ENCODE measurements at regions not wholly inside any gene's neighbourhood (a gene's known extent, or its start where the extent isn't known, plus 50 kb on each side); places are given as distances from the start of the nearest gene placed in this dataset.

DNA sequence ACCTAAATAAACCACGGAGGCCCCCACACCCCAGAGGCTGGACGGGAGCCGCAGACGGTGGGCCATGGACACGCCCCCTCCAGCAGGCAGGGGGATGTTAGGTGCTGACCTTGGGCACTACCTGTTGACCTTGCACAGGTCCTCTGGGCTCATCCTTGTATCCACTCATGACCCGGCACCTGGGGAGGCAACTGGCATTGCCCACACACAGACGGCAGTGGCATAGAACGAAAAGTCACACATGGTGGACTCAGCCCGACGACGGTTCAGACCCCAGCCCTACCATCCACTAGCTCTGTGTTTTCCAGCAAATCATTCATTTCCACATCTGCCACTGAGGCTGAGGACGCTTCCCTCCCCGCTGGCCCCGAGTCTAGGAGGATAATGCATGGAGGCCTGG lies 247.7 kb upstream of the PPP2R2D start:
- DNase-seq, result no peak

DNA sequence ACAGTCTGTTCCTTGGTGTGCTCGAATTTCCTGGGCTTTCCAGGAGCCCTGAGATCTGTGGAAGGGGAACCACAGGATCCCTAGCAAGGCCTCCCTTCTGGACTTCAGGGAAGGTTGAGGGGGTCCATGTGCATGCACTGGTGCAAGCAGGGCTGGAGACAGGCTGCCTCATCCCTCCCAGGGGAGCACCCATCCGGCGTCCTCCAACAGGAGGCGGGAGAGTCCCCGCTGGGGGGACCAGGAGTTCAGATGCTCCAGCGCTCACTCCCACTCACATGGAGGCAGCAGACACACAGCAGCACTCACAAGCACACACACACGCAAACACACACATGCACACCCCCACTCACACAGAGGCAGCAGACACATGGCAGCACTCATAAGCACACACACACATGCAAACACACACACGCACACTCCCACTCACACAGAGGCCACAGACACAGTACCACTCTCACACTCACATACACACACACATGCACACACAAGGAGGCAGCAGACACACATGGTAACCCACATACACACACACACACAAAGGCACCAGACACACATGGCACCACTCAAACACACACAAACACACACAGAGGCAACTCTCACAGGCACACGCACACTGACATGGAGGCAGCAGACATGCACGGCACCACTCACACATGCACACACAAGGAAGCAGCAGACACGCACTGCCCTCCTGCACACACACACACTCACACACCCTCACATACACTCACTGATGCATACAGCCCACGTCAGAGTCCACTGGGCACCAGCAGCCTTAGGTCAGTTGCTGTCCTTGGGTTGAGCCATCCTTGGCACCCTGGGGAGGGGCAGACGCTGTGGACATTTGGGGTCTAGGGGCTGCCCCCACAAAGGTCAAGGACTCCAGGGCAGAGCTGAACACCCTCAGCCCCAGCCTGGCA lies 247.0 kb upstream of the PPP2R2D start:
- DNase-seq, result no peak

DNA sequence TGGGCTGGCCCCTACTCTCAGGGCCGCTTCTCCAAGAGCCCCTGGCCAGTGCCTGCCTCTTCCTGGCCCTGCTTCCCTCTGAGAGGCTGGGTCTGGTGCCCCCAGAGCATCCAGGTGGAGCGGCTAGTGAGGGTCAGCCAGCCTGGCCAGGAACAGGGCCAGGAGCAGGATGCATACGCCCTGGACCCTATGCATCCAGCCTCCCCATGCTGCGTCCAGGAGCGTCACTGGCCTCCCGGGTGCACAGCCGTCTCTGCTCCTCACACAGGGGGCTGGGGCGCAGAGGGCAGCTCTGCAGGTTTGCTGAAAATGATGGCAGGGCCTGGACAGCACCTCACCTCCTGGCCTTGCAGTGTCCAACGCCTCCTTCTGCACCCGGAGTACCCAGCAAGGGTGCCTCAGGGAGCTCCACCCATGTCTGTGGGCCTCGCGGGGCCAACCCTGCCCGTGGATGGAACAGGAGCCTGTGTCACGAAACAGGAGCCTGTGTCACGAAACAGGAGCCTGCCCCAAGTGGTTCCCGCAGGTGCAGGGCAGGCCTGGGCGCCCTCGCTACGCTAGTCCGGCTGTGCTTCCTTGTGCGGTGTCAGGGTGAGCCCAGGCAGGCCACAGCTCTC lies 246.2 kb upstream of the PPP2R2D start:
- DNase-seq, result no peak

DNA sequence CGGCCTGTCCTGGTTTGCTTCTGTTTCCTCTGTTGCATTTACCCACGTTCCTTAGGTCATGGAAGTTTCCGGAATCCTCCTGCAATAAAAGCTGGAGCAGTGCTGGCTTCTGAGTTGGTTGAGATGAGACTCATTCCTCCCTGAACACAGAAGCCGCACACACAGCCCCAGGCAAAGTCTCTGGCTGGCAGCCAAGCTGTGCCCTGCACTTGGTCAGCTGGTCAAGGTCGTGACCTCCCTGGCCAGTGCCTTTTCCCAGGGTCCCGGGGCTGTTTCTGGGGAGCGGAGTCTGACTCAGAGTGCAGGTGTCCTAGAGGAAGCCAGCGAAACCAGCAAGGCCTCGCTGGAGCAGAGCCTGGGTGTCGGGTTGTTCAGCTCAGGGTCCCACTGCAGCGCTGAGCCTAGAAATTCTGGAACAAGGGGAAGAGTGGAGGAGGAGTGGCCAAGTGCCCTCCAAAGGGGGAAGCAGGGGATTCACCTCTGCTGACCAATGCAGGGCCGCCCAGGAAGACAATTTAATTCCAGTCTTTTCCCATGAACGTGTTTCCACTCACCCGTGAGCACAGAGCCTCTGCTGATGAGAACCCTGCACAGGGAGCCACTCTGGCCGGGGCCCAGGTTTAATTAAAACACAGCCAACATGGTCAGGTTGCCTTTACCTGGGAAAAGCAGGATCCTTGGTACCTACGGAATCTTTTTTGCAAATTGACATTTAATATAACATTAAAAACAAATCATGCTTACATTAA lies 245.5 kb upstream of the PPP2R2D start:
- no peak for DNase-seq

DNA sequence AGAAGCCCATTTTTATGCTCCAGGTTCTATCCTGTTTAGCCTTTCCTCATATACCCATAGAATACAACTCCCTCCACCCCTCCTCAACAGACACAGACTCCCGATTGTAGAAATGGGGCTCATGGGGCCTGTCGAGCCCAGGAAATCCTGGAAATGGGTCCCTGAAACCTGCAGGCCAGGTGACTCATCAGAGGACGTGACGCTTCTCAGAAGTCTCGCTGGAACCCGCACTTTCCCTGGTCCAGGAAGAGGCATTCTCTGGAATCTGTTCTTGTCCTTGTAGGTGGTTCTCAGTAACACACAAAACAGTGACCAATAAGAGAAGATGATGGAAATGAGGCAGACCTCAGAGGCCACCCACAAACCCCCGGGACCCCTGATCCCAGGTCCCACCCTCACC lies 244.8 kb upstream of the PPP2R2D start:
- DNase-seq, result no peak

DNA sequence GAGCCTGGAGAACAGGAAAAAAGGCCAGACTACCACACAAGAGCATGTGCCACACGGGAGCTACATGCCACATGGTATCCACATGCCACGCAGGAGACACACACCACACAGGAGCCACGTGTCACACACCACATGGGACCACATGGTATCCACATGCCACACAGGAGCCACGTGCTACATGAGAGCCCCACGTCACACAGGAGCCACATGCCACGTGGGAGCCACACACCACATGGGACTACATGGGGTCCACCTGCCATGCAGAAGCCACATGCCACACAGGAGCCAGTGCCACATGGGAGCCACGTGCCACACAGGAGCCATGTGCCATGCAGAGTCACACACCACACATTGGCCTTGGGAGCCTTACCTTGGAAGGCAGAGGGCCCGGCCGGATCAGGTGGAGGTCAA lies 244.4 kb upstream of the PPP2R2D start:
- DNase-seq, result no peak

DNA sequence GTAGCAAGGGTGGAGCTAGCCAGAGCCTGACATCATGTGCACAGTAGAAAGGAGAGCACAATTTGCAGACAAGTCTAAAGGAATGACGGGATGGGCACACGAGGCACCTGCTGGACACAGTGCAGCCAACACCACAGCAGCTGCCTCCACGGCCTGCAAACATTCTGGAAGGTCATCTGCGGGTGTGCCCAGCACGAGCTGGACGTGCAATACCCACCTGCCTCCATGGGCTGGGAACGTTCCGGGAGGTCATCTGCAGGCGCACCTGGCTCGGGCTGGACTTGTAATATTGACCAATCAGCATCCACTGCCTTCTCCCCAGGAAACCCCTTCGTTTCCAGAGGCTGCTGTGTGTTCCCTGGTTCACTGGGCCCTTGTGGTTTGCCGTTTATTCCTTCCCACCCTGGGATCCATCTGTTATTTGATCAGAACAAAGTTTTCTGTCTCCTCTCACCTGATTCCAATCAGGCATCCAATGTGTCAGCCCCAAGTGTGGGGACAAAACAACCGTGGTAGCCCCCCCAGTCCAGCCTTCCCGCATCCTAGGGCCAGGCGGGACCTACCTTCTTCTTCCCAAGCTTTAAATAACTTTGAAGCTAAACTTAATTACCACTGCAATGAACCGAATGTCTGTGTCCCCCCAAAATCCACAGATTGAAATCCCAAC lies 243.4 kb upstream of the PPP2R2D start:
- no peak for DNase-seq

DNA sequence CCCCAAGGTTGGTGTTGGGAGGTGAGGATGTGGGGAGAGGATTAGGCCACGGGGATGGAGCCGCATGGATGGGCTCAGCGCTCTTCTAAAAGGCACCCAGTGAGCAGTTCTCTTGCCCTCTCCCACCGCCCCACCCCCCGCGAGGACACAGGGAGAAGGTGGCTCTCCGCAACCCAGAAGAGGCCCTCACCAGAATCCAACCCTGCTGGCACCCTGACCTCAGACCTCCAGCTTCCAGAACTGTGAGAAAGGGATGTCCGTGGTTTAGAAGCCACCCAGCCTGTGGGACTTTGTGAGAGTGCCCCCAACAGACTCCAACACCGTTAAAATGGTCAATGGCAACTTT lies 242.8 kb upstream of the PPP2R2D start:
- no peak for DNase-seq

DNA sequence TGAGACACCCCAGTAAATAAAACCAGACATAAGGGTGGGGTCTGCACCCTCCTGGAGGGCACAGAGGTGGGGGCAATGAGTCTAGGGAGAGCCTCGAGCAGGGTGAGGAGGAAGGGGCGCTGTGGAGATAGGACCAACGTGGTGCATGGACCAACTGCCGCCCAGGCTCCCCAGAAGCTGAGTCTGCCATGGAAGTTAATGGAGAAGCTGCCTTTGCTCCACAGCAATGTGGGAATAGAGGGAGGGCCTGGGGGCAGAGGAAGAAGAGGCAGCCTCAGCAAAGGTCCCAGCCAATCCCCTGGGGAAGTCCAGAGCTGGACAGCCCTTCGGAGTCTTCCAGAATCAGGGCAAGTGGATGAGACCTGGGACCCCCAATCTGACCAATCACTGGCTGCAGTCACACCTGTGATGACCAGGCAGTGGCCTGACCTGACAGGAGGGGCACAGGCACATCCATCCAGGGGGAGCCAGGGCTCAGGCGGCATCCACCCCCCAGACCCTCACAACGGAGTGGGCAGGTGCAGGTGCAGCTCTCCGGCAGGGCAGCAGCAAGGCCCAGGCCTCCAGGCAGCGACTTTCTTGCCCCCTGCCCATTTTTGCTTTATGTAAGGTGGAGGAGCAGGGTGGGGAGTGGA lies 242.2 kb upstream of the PPP2R2D start:
- no peak for DNase-seq

DNA sequence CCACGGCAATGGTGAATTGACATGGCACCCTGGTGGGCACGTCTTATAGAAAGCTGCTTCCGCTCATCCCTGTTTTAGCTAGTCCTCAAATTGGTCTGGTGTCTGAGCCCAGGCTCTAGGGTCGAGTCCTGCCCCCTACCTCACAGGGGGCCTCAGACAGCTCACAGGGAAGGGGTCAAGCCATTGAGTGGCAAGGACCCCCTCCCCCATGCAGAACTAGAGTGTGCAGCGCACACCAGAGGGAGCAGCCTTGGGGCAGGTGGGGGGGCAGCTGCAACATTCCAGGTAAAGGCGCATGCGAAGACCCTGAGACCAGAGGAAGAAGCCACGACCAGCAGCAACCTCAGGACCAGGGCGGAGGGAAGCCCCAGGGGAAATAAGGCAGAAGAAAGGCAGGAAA lies 240.4 kb upstream of the PPP2R2D start:
- DNase-seq, result no peak

DNA sequence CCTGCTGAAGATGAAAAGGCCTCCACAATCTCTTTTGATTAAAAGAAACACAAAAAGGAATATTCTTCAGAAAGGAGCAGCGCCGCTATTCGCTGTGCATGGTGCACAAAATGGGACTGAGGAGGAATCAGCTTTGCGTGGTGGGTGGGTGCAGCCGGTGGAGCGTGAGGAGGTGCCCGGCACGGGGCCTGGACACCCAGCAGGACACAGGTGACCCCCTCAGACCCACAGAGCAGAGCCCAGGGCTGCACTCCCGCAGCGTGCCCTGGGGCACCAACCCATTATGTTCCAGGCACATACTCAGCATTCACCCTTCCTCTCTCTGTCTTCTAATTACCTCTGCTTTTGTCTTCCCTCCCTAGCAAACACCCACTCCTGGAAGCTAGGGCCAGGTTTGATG lies 238.0 kb upstream of the PPP2R2D start:
- DNase-seq, result no peak

DNA sequence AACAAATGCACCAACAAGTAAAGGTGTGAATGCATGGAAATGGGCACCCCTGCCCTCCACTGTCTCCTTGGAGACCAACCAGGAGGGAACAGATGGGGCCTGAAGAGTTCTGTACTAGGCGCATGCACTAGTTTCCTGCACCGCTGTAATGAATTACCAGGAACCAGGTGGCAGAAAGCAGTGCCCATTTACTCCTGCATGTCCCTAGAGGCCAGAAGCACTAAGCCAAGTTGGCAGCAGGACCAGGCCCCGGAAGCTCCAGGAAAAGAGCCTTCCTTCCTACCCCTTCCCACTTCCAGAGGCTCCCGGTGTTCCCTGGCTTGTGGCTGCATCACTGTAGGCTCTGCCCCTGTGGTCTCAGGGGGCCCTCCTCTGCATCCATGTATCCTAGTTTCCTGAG lies 237.5 kb upstream of the PPP2R2D start:
- DNase-seq, result no peak

DNA sequence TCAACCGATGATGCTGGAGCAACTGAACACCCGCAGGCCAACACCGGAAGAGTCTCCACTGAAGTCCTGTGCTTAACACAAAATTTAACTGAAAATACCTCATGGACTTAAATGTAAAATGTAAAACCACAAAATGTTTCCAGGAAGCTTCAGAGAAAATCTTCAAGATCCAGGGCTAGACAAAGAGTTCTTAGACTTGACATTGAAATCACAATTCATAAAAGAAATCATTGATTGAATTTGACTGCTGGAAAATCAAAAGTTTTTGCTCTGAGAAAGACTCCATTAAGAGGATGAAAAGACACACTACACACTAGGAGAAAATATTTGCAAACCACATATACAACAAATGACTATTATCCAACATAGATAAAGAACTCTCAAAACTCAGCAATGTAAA lies 234.7 kb upstream of the PPP2R2D start:
- DNase-seq, result no peak

DNA sequence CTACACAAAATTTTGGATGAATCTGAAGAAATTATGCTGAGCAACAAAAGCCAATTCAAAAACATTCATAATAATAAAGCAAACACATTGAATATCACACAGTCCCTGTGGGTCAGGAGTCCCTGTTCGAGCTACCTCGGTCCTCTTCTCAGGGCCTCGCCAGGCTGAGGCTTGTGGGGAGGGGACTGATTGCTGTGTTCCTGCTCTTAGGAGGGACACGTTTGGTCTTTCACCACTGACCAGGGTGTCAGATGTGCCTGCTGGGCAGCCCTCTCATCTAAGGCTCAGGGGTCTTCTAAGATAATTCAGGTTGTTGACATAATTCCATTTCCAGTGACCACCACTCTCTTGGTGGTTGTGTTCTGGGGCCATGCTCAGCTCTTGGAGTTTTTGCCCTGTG lies 233.8 kb upstream of the PPP2R2D start:
- DNase-seq, result no peak

DNA sequence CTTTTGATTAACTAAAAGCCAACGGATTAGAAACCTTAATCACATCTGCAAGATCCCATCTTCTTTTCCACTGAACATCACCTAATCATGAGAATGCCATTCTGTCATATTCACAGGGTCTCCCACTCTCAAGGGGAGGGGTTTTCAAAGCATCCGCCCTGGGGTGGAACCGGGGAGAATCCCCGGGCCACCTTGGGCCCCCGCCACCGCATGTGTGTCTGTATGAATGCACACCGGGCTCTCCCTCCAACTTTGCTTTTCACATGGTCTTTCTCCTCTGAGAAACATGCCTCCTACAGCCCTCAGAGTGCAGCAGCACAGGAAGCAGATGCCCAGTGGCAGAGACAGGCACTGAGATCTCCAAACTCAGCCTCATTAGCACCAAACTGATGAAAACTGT lies 233.2 kb upstream of the PPP2R2D start:
- no peak for DNase-seq

DNA sequence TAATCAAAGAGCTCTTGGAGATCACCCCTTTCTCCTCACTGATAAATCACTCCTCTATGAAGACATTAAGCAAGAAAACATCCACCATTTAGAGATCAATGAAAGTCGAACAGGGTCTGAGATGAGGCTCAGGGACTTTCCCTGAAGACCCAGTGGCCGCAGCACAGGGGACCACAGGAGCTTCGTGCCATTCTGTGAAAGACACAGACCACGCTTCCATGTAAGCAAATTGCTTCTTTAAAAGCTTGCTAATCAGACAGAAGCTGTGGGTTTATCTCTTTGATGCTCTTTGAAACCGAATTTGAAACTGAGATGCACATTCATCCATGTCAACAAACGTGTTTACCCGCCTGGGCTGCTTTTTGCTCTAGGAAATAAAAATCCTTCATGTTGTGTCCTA lies 231.9 kb upstream of the PPP2R2D start:
- no peak for DNase-seq

DNA sequence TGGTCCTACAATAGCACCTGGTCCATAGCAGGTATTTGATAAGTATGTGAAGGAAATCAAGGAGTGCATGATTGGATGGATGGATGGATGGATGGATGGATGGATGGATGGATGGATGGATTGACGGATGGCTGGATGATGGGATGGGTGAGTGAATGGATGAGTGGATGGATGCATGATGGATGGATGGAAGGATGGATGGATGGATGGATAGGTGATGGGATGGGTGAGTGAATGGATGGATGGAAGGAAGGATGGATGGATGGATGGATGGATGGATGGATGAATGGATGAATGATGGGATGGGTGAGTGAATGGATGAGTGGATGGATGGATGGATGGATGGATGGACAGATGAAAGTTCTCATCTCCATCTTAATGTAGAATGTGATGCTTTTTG lies 231.0 kb upstream of the PPP2R2D start:
- no peak for DNase-seq

DNA sequence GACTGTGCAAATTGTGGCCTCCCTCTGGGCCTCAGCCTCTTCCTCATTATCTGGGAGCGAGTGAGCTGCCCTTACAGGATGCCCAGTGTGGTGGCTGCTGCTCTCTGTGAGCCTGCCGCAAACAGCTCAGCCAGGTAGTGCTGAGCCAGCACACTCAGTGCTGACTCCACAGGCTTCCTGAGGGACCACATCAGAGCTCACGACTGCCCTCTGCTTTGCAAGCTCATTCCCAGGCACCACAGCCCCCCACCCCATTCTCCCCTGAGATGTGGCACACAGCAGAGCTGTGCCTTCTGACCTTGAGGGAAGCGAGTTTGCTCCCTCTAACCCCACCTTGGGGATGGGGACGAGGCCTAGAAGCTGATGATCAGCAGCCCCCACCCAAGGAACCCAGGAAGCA lies 230.5 kb upstream of the PPP2R2D start:
- no peak for DNase-seq

DNA sequence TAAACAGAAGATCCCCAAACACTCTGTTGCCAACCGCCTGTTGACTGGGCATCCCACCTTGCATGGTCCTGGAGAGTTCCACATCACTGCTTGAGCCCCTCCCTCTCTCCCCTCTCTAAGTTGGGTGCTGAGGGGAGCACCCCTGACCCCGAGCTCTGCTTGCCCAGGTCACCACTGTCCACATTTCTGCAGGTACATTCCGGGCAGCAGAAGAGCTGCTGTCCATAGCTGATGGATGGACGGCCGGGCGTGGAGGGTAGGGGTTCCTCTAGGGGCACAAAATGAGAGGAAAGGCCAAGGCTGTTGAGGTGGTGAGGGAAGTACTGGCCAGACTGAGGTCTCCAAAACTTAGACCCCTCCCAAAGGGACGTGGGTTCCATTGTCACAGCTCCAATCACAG lies 227.4 kb upstream of the PPP2R2D start:
- no peak for DNase-seq

DNA sequence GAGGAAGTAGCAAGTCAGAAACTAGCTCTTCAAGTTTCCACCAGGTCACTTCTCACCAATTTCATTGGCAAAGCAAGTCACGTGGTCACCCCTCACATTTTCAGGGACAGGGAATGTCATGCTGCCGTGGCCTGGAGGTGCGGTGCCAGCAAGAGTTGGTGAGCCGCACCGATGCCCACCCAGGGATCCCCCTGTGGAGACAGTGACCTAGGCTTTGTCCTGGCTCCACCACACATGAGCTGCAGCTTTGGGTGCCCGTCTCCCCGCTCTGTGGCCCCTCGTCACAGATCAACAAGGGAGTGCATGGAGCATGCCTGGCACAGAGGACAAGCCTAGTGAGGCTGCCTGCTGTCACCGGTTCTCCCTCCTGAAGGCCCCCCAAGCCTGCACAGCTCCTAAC lies 226.7 kb upstream of the PPP2R2D start:
- no peak for DNase-seq

DNA sequence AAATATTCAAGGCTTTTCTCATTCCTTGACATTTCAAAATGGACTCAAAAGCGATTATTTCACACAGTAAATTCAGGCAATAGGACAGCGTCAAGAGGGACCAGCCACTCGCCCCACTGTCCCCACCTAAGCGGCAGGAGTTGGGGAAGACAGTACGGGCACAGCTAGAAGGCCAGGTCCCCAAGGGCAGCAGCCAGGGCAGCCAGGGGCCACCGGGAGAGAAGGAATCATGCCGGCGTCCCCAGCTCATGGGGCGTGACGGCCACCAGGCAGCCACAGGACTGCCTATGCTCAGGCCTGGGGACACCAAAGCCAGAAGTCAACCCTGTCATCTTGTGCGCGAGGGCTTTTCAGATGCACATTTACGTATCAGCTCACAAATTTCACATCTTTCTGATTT lies 225.7 kb upstream of the PPP2R2D start:
- no peak for DNase-seq

DNA sequence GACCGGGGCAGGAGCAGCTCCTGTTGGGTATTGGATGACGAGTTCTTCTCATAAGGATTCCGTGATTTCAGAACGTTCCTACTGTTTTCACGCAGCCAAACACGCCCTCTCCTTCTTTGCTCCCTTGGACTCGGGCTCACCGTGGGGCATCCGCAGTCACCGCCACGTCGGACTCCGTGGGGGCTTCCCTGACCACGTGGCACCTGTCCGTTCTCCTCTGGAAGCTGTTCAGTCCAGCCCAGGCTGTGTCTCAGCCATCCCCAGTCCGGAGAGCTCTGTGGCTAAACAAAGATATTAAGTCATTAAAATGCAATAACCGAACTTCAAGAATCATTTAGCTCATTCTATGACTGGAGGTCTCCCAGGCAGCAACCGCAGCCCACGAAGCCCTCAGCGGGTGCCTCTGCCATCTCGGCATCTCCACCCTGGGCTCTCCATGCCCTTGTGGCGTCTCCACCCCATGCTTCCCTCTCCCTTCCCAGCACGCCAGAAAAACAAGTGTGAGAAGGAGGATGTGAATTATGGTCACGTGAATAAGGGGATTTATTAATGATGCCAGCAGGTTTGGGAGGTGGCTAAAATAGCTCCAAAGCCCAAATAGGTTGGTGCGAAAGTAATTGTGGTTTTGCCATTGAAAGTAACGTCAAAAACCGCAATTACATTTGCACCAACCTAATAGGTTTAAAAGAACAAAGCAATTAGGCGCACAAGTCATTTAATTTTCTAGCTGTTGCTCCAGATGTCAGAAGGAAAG lies 224.6 kb upstream of the PPP2R2D start:
- DNase-seq, result no peak
